ENCODE measurements at regions not wholly inside any gene's neighbourhood (a gene's known extent, or its start where the extent isn't known, plus 50 kb on each side); places are given as distances from the start of the nearest gene placed in this dataset.

Small RNAs in the stretch of these regions (small RNA-seq; reads per million reads assigned to genes)
- gene AC074198.2 = 0 reads per million in 6 experiments
- gene RNU6-284P = 0 reads per million in 6 experiments

All from A549 (cell line).